Astrocyte (in vitro differentiated cells and primary cell): ENCODE measurements at regions not wholly inside any gene's neighbourhood (a gene's known extent, or its start where the extent isn't known, plus 50 kb on each side); places are given as distances from the start of the nearest gene placed in this dataset.

Experiments
- DNase-seq: peaks from one replicate; pipeline ENCODE4 v3.0.0-alpha.2; 2010; ENCODE audit warnings: low read depth
- FAIRE-seq: peaks from 2 replicates; lab custom pipeline; 2011; peaks lifted over from hg19 to GRCh38; lab: Jason Lieb, UNC
- H2AFZ ChIP-seq: 2 replicates; pipeline ENCODE4 v1.6.0; 2012; ENCODE audit warnings: low read depth, low read length, inconsistent platforms
- H3K27ac ChIP-seq: 2 replicates; pipeline ENCODE4 v1.5.1; 2011; ENCODE audit warnings: low read depth, low read length, inconsistent platforms
- H3K27me3 ChIP-seq: 2 replicates; pipeline ENCODE4 v1.6.0; 2011; ENCODE audit warnings: low read length, inconsistent platforms; ENCODE audit not compliant: insufficient read depth
- H3K36me3 ChIP-seq: 2 replicates; pipeline ENCODE4 v1.5.1; 2011; ENCODE audit warnings: low read length, inconsistent platforms; ENCODE audit not compliant: insufficient read depth
- H3K4me1 ChIP-seq: 2 replicates; pipeline ENCODE4 v1.5.1; 2011; ENCODE audit warnings: low read length, inconsistent platforms; ENCODE audit not compliant: insufficient read depth
- H3K4me2 ChIP-seq: 2 replicates; pipeline ENCODE4 v1.6.0; 2012; ENCODE audit warnings: low read length, inconsistent platforms
- H3K4me3 ChIP-seq: 2 replicates; pipeline ENCODE4 v1.5.1; 2011; ENCODE audit warnings: low read depth, mild to moderate bottlenecking, low read length, inconsistent platforms; ENCODE audit not compliant: insufficient read depth
- H3K79me2 ChIP-seq: 2 replicates; pipeline ENCODE4 v1.6.0; 2012; ENCODE audit warnings: mild to moderate bottlenecking, low read length, inconsistent platforms; ENCODE audit not compliant: insufficient read depth
- H3K9ac ChIP-seq: 2 replicates; pipeline ENCODE4 v1.6.0; 2012; ENCODE audit warnings: mild to moderate bottlenecking, low read length, inconsistent platforms
- H3K9me3 ChIP-seq: 2 replicates; pipeline ENCODE4 v1.5.1; 2012; ENCODE audit warnings: low read depth, mild to moderate bottlenecking, low read length, inconsistent platforms; ENCODE audit not compliant: insufficient read depth
- H4K20me1 ChIP-seq: 2 replicates; pipeline ENCODE4 v1.6.0; 2012; ENCODE audit warnings: low read length, inconsistent platforms; ENCODE audit not compliant: insufficient read depth
- H3K27ac Mint-ChIP-seq: one replicate; pipeline ENCODE4 v1.8.0; 2021; ENCODE audit warnings: mild to moderate bottlenecking, mixed read lengths; ENCODE audit not compliant: unreplicated experiment
- H3K27me3 Mint-ChIP-seq: one replicate; pipeline ENCODE4 v1.8.0; 2021; ENCODE audit warnings: low read depth, mixed read lengths; ENCODE audit not compliant: unreplicated experiment
- H3K36me3 Mint-ChIP-seq: one replicate; pipeline ENCODE4 v1.8.0; 2021; ENCODE audit warnings: low read depth, mixed read lengths; ENCODE audit not compliant: unreplicated experiment
- H3K4me1 Mint-ChIP-seq: one replicate; pipeline ENCODE4 v1.8.0; 2021; ENCODE audit warnings: low read depth, mixed read lengths; ENCODE audit not compliant: unreplicated experiment
- H3K4me3 Mint-ChIP-seq: one replicate; pipeline ENCODE4 v1.8.0; 2021; ENCODE audit warnings: mild to moderate bottlenecking, moderate library complexity, mixed read lengths; ENCODE audit not compliant: unreplicated experiment
- H3K9me3 Mint-ChIP-seq: one replicate; pipeline ENCODE4 v1.8.0; 2021; ENCODE audit warnings: mild to moderate bottlenecking, mixed read lengths; ENCODE audit not compliant: unreplicated experiment
- CTCF ChIP-seq: IDR thresholded peaks from 2 replicates; pipeline ENCODE4 v1.5.1; 2011; ENCODE audit warnings: low read depth, mild to moderate bottlenecking, inconsistent platforms, low read length, moderate library complexity; ENCODE audit not compliant: insufficient read depth
- EZH2 ChIP-seq: IDR thresholded peaks from 2 replicates; pipeline ENCODE4 v1.6.1; 2012; ENCODE audit warnings: mild to moderate bottlenecking, low read length, inconsistent platforms; ENCODE audit not compliant: insufficient read depth

GRCh38 chr9:81416476-81417298 is 272.7 kb downstream of the TLE1 start:
- no peaks in the 10 kb centered on the region for H3K27me3 Mint-ChIP-seq
- Histone ChIP-seq H3K36me3 (no peaks in the 10 kb centered on the region), H3K79me2 (no peaks in the 10 kb centered on the region), H3K4me2 (no peak overlapping the region), H2AFZ (no peak overlapping the region), H3K4me1 (no peaks in the 10 kb centered on the region), H3K27ac (no peak overlapping the region), H3K9me3 (peaks cover 5% of the 10 kb centered on the region), H3K9ac (no peak overlapping the region), H4K20me1 (no peaks in the 10 kb centered on the region), H3K4me3 (no peak overlapping the region), H3K27me3 (no peaks in the 10 kb centered on the region)
- H3K36me3 Mint-ChIP-seq: peaks cover 2% of the 10 kb centered on the region
- DNase-seq (peak; percentile 77), FAIRE-seq (no peak)
- peaks cover 7% of the 10 kb centered on the region for H3K9me3 Mint-ChIP-seq
- H3K4me1 Mint-ChIP-seq: peaks cover 4% of the 10 kb centered on the region
- no peak overlapping the region for H3K4me3 Mint-ChIP-seq
- H3K27ac Mint-ChIP-seq: no peak overlapping the region
- TF ChIP-seq CTCF: no peak
- TF ChIP-seq EZH2: no peak

- FAIRE-seq: no peak
- no peak overlapping the region for H3K27ac ChIP-seq
- H3K36me3 ChIP-seq: no peaks in the 10 kb centered on the region
- H3K9me3 Mint-ChIP-seq: peaks cover 2% of the 10 kb centered on the region
- H4K20me1 ChIP-seq: no peaks in the 10 kb centered on the region
- no peaks in the 10 kb centered on the region for H3K27me3 Mint-ChIP-seq
- H2AFZ ChIP-seq: no peak overlapping the region
- H3K27me3 ChIP-seq: no peaks in the 10 kb centered on the region
- H3K9me3 ChIP-seq: peaks cover 5% of the 10 kb centered on the region
- H3K4me1 Mint-ChIP-seq: peaks cover 12% of the 10 kb centered on the region
- no peak overlapping the region for H3K4me3 ChIP-seq
- H3K36me3 Mint-ChIP-seq: no peaks in the 10 kb centered on the region
- H3K79me2 ChIP-seq: no peaks in the 10 kb centered on the region
- no peaks in the 10 kb centered on the region for H3K4me1 ChIP-seq
- TF ChIP-seq CTCF (no peak), EZH2 (no peak)
- DNase-seq: no peak
- no peak overlapping the region for H3K4me2 ChIP-seq
- no peak overlapping the region for H3K4me3 Mint-ChIP-seq
- H3K27ac Mint-ChIP-seq: no peak overlapping the region
- H3K9ac ChIP-seq: no peak overlapping the region
These were observed 274.5 kb downstream of the TLE1 start for GRCh38 chr9:81414836-81415235.

GRCh38 chr9:81411961-81412360 is 277.4 kb downstream of the TLE1 start:
- H3K27ac ChIP-seq: no peak overlapping the region
- Mint-ChIP-seq H3K36me3 (no peaks in the 10 kb centered on the region), H3K4me3 (no peak overlapping the region), H3K27me3 (no peaks in the 10 kb centered on the region), H3K9me3 (no peaks in the 10 kb centered on the region), H3K27ac (no peak overlapping the region), H3K4me1 (peaks cover 11% of the 10 kb centered on the region)
- H4K20me1 ChIP-seq: no peaks in the 10 kb centered on the region
- H3K4me3 ChIP-seq: no peak overlapping the region
- H2AFZ ChIP-seq: no peak overlapping the region
- peaks cover 5% of the 10 kb centered on the region for H3K9me3 ChIP-seq
- no peaks in the 10 kb centered on the region for H3K36me3 ChIP-seq
- no peak overlapping the region for H3K9ac ChIP-seq
- H3K79me2 ChIP-seq: no peaks in the 10 kb centered on the region
- H3K27me3 ChIP-seq: no peaks in the 10 kb centered on the region
- TF ChIP-seq EZH2 (no peak), CTCF (no peak)
- no peak overlapping the region for H3K4me2 ChIP-seq
- peak; percentile 76 for FAIRE-seq
- peak; percentile 82 for DNase-seq
- H3K4me1 ChIP-seq: no peaks in the 10 kb centered on the region
